Upper lobe of left lung (tissue), 6 donors: ENCODE measurements at regions not wholly inside any gene's neighbourhood (a gene's known extent, or its start where the extent isn't known, plus 50 kb on each side); places are given as distances from the start of the nearest gene placed in this dataset.
"Not testable (repeated sequence)": the region's sequence is repeated elsewhere in the genome, so short reads cannot be mapped to it uniquely, and the experiment has no call there.

ENCODE experiments used
- ATAC-seq, 2 donors: fragments of 200-7000 bp; cut with Tn5 transposase; one replicate each; pipeline ENCODE4 v1.9.1; 2022; ENCODE audit warnings: mild to moderate bottlenecking in 2 of 2, moderate library complexity in 2 of 2; ENCODE audit not compliant: low FRiP score in 2 of 2
- DNase-seq, 2 donors: peaks; one replicate each; pipeline ENCODE4 v3.0.0-alpha.2; 2019 to 2020
- H3K27ac ChIP-seq, 4 donors: fragments of 200-600 bp; sonication (generic); one replicate each; pipeline ENCODE4 v1.5.1; 2016 to 2019
- H3K27me3 ChIP-seq, 4 donors: fragments of 200-600 bp; sonication (generic); one replicate each; pipeline ENCODE4 v1.5.1; 2017 to 2019
- H3K36me3 ChIP-seq, 4 donors: fragments of 200-600 bp; sonication (generic); one replicate each; pipeline ENCODE4 v1.5.1; 2016 to 2019
- H3K4me1 ChIP-seq, 4 donors: fragments of 200-600 bp; sonication (generic); one replicate each; pipeline ENCODE4 v1.5.1; 2018 to 2019
- H3K4me3 ChIP-seq, 4 donors: fragments of 200-600 bp; sonication (generic); one replicate each; pipeline ENCODE4 v1.5.1; 2017 to 2019; ENCODE audit warnings: mild to moderate bottlenecking in 2 of 4, moderate library complexity in 1 of 4
- H3K9me3 ChIP-seq, 4 donors: fragments of 200-600 bp; sonication (generic); one replicate each; pipeline ENCODE4 v1.5.1; 2018 to 2019
- CTCF ChIP-seq, 6 experiments: fragments of 450-650 bp in 4 of 6; fragments of 200-600 bp in 2 of 6; sonication (generic) in 2 of 6; IDR thresholded peaks; one replicate each; pipeline ENCODE4 v1.5.1; 2016 to 2019; ENCODE audit warnings: antibody characterized with exemption in 6 of 6
- EP300 ChIP-seq, 4 donors: sonication (generic); formaldehyde crosslinking; IDR thresholded peaks; one replicate each; pipeline ENCODE4 v1.5.1; 2017; ENCODE audit warnings: antibody characterized with exemption in 4 of 4, control low read depth in 2 of 4
- POLR2A ChIP-seq, 4 donors: fragments of 450-650 bp; IDR thresholded peaks; one replicate each; pipeline ENCODE4 v1.5.1; 2016 to 2017; ENCODE audit warnings: antibody characterized with exemption in 4 of 4, mild to moderate bottlenecking in 2 of 4
- POLR2AphosphoS5 ChIP-seq, 2 donors: sonication (generic); formaldehyde crosslinking; IDR thresholded peaks; one replicate each; pipeline ENCODE4 v1.5.1; 2017; ENCODE audit warnings: antibody characterized with exemption in 2 of 2
- WGBS, 2 donors: methylation state at CpG; one replicate each; pipeline ENCODE4 v1.1.5; 2017 to 2018; 5-methylcytosine and 5-hydroxymethylcytosine counted together
- donor health status: DM: no; HTN: no; CAD: no; lungs with moderate emphysema.
- donor health status: DM: no; HTN: yes; CAD: no; lungs with severe emphysema.

DNA sequence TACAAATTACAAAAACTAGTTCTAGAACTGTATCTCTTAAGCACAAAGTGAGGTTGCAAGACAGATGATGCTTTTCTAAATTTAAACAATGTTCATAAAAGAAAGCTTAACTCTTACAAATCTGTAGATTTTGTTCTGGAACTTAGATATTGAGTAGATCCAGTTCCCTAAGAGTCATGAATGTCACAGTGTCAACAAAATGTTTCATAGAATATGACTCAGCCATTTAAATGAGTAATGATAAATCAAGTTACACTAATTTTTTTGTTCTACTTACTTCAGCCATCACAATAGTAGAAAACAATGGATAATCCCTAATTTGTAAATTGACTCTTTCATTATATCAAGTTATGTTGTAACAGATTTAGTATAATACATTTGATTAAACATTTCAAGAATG lies 239.7 kb downstream of the MEF2C start:
- Histone ChIP-seq H3K4me3 (no peak overlapping the region), H3K27me3 (no peaks in the 10 kb centered on the region), H3K9me3 (no peaks in the 10 kb centered on the region), H3K27ac (no peak overlapping the region), H3K4me1 (no peaks in the 10 kb centered on the region), H3K36me3 (no peaks in the 10 kb centered on the region)
- ATAC-seq (no peak), DNase-seq (no peak)
- TF ChIP-seq EP300 (IDR thresholded peaks at IDR 0.05) (no peak), POLR2AphosphoS5 (IDR thresholded peaks at IDR 0.05) (no peak), POLR2A (IDR thresholded peaks at IDR 0.05) (no peak), CTCF (IDR thresholded peaks at IDR 0.05) (no peak)

GRCh38 chr5:88634014-88634413 lies 249.0 kb downstream of the MEF2C start:
- Histone ChIP-seq H3K36me3 (no peaks in the 10 kb centered on the region), H3K4me1 (no peaks in the 10 kb centered on the region), H3K27ac (no peak overlapping the region), H3K4me3 (no peak overlapping the region), H3K27me3 (no peaks in the 10 kb centered on the region), H3K9me3 (no peaks in the 10 kb centered on the region)
- DNase-seq, result no peak
- no peak for TF ChIP-seq EP300 (IDR thresholded peaks at IDR 0.05)
- 49 to 59% methylated on average over 2 of the region's 2 CpGs for WGBS, 2 donors
- ATAC-seq, result no peak

- ATAC-seq, DNase-seq, H3K36me3 ChIP-seq, H3K27me3 ChIP-seq, H3K27ac ChIP-seq, H3K9me3 ChIP-seq, H3K4me1 ChIP-seq, H3K4me3 ChIP-seq: not testable (repeated sequence)
- 93% methylated on average over 5 of the region's 5 CpGs; no CpG with 5 or more reads in 1 of the 2 donors for WGBS, 2 donors
Measured at GRCh38 chr5:88622890-88623289, 260.1 kb downstream of the MEF2C start.

- not testable (repeated sequence) for H3K27me3 ChIP-seq, H3K27ac ChIP-seq, H3K4me3 ChIP-seq, H3K4me1 ChIP-seq, H3K36me3 ChIP-seq, H3K9me3 ChIP-seq, ATAC-seq
- WGBS, 2 donors, result 94% methylated on average over 13 of the region's 32 CpGs; no CpG with 5 or more reads in 1 of the 2 donors
- DNase-seq, result peak in 1 of 2 donors; percentile 40
Measured at GRCh38 chr5:88615767-88616166, 267.2 kb downstream of the MEF2C start.

DNA sequence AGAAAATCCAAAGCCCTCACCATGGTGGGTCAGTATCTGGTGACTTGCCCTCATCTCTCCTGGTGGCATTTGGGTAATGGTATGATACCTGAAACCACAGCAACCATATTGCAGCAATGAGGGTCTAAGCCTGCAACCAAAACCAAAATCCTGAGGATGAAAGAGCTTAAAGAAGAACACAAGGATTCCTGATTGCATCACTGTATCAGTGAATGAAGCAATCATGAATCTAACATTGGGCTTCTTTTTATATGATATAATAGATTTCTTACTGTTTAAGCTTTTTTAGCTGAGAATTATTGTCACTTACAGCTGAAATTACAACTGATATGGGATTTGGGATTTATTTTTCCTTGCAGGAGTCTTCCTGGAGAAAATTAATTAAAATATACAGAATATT lies 269.9 kb downstream of the MEF2C start:
- H3K4me1 ChIP-seq, result no peaks in the 10 kb centered on the region
- no peaks in the 10 kb centered on the region for H3K9me3 ChIP-seq
- DNase-seq, result no peak
- no peak for ATAC-seq
- H3K27me3 ChIP-seq, result no peaks in the 10 kb centered on the region
- H3K27ac ChIP-seq, result no peak overlapping the region
- TF ChIP-seq CTCF (IDR thresholded peaks at IDR 0.05) (no peak), EP300 (IDR thresholded peaks at IDR 0.05) (no peak), POLR2AphosphoS5 (IDR thresholded peaks at IDR 0.05) (no peak), POLR2A (IDR thresholded peaks at IDR 0.05) (no peak)
- H3K4me3 ChIP-seq, result no peak overlapping the region
- no peaks in the 10 kb centered on the region for H3K36me3 ChIP-seq

DNA sequence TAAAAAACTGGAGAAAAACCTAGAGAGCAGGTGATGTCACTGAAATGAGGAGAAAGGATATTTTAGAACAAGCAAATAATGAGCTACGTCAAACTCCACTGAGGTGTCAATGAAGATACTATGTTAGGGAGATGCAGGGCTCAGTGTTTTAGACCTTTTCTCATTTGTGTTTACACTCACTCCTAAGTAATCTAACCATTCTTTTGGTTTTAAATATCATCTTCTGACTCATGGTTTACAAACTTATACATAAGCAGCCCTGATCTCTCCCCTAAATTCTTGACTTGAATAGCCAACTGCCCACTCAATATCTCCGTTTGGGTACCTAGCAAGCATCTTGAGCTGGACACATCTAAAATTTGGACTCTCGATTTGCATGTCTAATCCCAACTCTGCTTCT lies 272.4 kb downstream of the MEF2C start:
- WGBS, 2 donors, result 84 to 85% methylated on average over 3 of the region's 3 CpGs
- ATAC-seq, result no peak

More for the DNA sequence above, 272.4 kb downstream of the MEF2C start:
- no peak for DNase-seq
- Histone ChIP-seq H3K27me3 (no peaks in the 10 kb centered on the region), H3K27ac (no peak overlapping the region), H3K36me3 (no peaks in the 10 kb centered on the region), H3K9me3 (no peaks in the 10 kb centered on the region), H3K4me1 (no peaks in the 10 kb centered on the region), H3K4me3 (no peak overlapping the region)
- TF ChIP-seq POLR2AphosphoS5 (IDR thresholded peaks at IDR 0.05) (no peak), EP300 (IDR thresholded peaks at IDR 0.05) (no peak), CTCF (IDR thresholded peaks at IDR 0.05) (no peak), POLR2A (IDR thresholded peaks at IDR 0.05) (no peak)
